Erythroblast (primary cell): ENCODE measurements at regions not wholly inside any gene's neighbourhood (a gene's known extent, or its start where the extent isn't known, plus 50 kb on each side); places are given as distances from the start of the nearest gene placed in this dataset.

Experiments used
- GATA1 ChIP-seq: IDR thresholded peaks from 2 replicates; pipeline ENCODE4 v1.6.1; 2011; ENCODE audit warnings: low read depth, mild to moderate bottlenecking, control low read depth, low read length, moderate library complexity
- POLR2A ChIP-seq: IDR thresholded peaks from 2 replicates; pipeline ENCODE4 v1.6.1; 2011; ENCODE audit warnings: mild to moderate bottlenecking, low read length

- TF ChIP-seq GATA1 (no peak), POLR2A (no peak)
These were observed 140.4 kb upstream of the C11orf58 start for GRCh38 chr11:16598032-16598431.
